IMR-90 (cell line): ENCODE measurements at regions not wholly inside any gene's neighbourhood (a gene's known extent, or its start where the extent isn't known, plus 50 kb on each side); places are given as distances from the start of the nearest gene placed in this dataset.

Experiments
- ATAC-seq: fragments of 200-7000 bp; cut with Tn5 transposase; 2 replicates; pipeline ENCODE4 v1.9.1; 2020; ENCODE audit warnings: low read depth, mild to moderate bottlenecking, moderate library complexity
- BruUV-seq: library from RNA; stranded (reverse); fragments of 400-500 nt; replicated peaks from 2 replicates; lab custom pipeline; 2021; lab: Mats Ljungman, UMichigan
- CTCF ChIA-PET: fragments of 300-600 bp; formaldehyde crosslinking; extraction: SDS; loops from one replicate; lab custom pipeline; 2021; ENCODE audit warnings: antibody characterized with exemption; lab: Yijun Ruan, JAX
- POLR2A ChIA-PET: fragments of 300-600 bp; sonication (Branson Sonifier 250); formaldehyde crosslinking; loops from one replicate; lab custom pipeline; 2022; ENCODE audit warnings: antibody characterized with exemption; ENCODE audit not compliant: unreplicated experiment; lab: Charles Lee
- DNase-seq: peaks from one replicate; pipeline ENCODE4 v3.0.0; 2013
- H2AFZ ChIP-seq: replicated peaks from 2 replicates; pipeline ENCODE3; 2013; ENCODE audit warnings: low read length, mild to moderate bottlenecking; ENCODE audit not compliant: poor library complexity
- H2AK5ac ChIP-seq: 2 replicates; pipeline ENCODE4 v1.6.1; 2013; ENCODE audit warnings: low read depth, low read length, inconsistent platforms
- H2AK9ac ChIP-seq: replicated peaks from 2 replicates; pipeline ENCODE3; 2013; ENCODE audit warnings: mild to moderate bottlenecking, low read depth, low read length, moderate library complexity; ENCODE audit not compliant: poor library complexity
- H2BK120ac ChIP-seq: 2 replicates; pipeline ENCODE4 v1.6.1; 2013; ENCODE audit warnings: low read depth, low read length, inconsistent platforms
- H2BK15ac ChIP-seq: 3 replicates; pipeline ENCODE4 v1.6.1; 2013; ENCODE audit warnings: low read depth, low read length, inconsistent platforms
- H2BK20ac ChIP-seq: 2 replicates; pipeline ENCODE4 v1.6.1; 2013; ENCODE audit warnings: low read depth, mild to moderate bottlenecking, inconsistent platforms, low read length, moderate library complexity
- H2BK5ac ChIP-seq: 2 replicates; pipeline ENCODE4 v1.6.1; 2013; ENCODE audit warnings: mild to moderate bottlenecking, low read depth, low read length, inconsistent platforms; ENCODE audit not compliant: poor library complexity, severe bottlenecking
- H3K14ac ChIP-seq: replicated peaks from 2 replicates; pipeline ENCODE4 v1.6.1; 2013; ENCODE audit warnings: low read depth, low read length, inconsistent platforms
- H3K18ac ChIP-seq: 2 replicates; pipeline ENCODE4 v1.6.1; 2013; ENCODE audit warnings: low read depth, low read length, control low read depth
- H3K23ac ChIP-seq: 2 replicates; pipeline ENCODE4 v1.6.1; 2013; ENCODE audit warnings: low read depth, low read length, inconsistent platforms
- H3K27ac ChIP-seq: 2 replicates; pipeline ENCODE4 v1.5.1; 2013; ENCODE audit warnings: mild to moderate bottlenecking, control low read depth, low read length; ENCODE audit not compliant: insufficient read depth
- H3K27me3 ChIP-seq: 2 replicates; pipeline ENCODE4 v1.6.1; 2013; ENCODE audit warnings: low read length; ENCODE audit not compliant: control insufficient read depth, insufficient read depth
- H3K36me3 ChIP-seq: 2 replicates; pipeline ENCODE4 v1.6.1; 2013; ENCODE audit warnings: low read length, mixed read lengths; ENCODE audit not compliant: control insufficient read depth, insufficient read depth
- H3K4ac ChIP-seq: 2 replicates; pipeline ENCODE4 v1.6.1; 2013; ENCODE audit warnings: low read depth, low read length, inconsistent platforms
- H3K4me1 ChIP-seq: 2 replicates; pipeline ENCODE4 v1.6.1; 2013; ENCODE audit warnings: low read length, mixed read lengths; ENCODE audit not compliant: control insufficient read depth, insufficient read depth
- H3K4me2 ChIP-seq: 2 replicates; pipeline ENCODE4 v1.6.1; 2013; ENCODE audit warnings: low read depth, mild to moderate bottlenecking, control low read depth, low read length, moderate library complexity
- H3K4me3 ChIP-seq: 2 replicates; pipeline ENCODE4 v1.5.1; 2013; ENCODE audit warnings: low read depth, mild to moderate bottlenecking, control low read depth, low read length, moderate library complexity; ENCODE audit not compliant: insufficient read depth
- H3K56ac ChIP-seq: 2 replicates; pipeline ENCODE4 v1.6.1; 2013; ENCODE audit warnings: low read length, inconsistent platforms; ENCODE audit not compliant: insufficient read depth; ENCODE audit errors: extremely low read depth
- H3K79me1 ChIP-seq, 2 experiments: 2 replicates each; pipeline ENCODE4 v1.6.1; 2013; ENCODE audit warnings: low read length in 2 of 2, inconsistent platforms in 1 of 2, low read depth in 1 of 2
- H3K9ac ChIP-seq: 2 replicates; pipeline ENCODE4 v1.6.1; 2013; ENCODE audit warnings: low read depth, low read length, control low read depth
- H3K9me1 ChIP-seq: 2 replicates; pipeline ENCODE4 v1.6.1; 2013; ENCODE audit warnings: low read length, inconsistent platforms; ENCODE audit not compliant: insufficient read depth
- H3K9me3 ChIP-seq: 2 replicates; pipeline ENCODE4 v1.6.1; 2013; ENCODE audit warnings: low read length; ENCODE audit not compliant: control insufficient read depth, insufficient read depth
- H4K20me1 ChIP-seq: 2 replicates; pipeline ENCODE4 v1.6.1; 2013; ENCODE audit warnings: low read length, inconsistent platforms; ENCODE audit not compliant: insufficient read depth
- H4K5ac ChIP-seq: 2 replicates; pipeline ENCODE4 v1.6.1; 2013; ENCODE audit warnings: mild to moderate bottlenecking, low read depth, low read length, control low read depth
- H4K8ac ChIP-seq, 2 experiments: 2 replicates each; pipeline ENCODE4 v1.6.1; 2013; ENCODE audit warnings: low read depth in 2 of 2, low read length in 2 of 2, control low read depth in 1 of 2, inconsistent platforms in 1 of 2
- H4K91ac ChIP-seq: 2 replicates; pipeline ENCODE4 v1.6.1; 2013; ENCODE audit warnings: low read depth, low read length, inconsistent platforms; ENCODE audit not compliant: insufficient read depth
- BHLHE40 ChIP-seq: fragments of 150-350 bp; IDR thresholded peaks from 2 replicates; pipeline ENCODE4 v1.6.1; 2016; ENCODE audit warnings: mild to moderate bottlenecking, low read depth, low read length
- CEBPB ChIP-seq: IDR thresholded peaks from 2 replicates; pipeline ENCODE4 v1.6.1; 2012; ENCODE audit warnings: low read depth, low read length, improper control_type of control experiment
- CHD1 ChIP-seq: IDR thresholded peaks from 2 replicates; pipeline ENCODE4 v1.6.1; 2012; ENCODE audit warnings: low read depth, low read length, improper control_type of control experiment
- CTCF ChIP-seq: conservative IDR thresholded peaks from 2 replicates; pipeline ENCODE4 v1.5.1; 2012; ENCODE audit warnings: mild to moderate bottlenecking, low read depth, low read length, improper control_type of control experiment
- FOS ChIP-seq: fragments of 150-350 bp; IDR thresholded peaks from 2 replicates; pipeline ENCODE4 v1.6.1; 2016; ENCODE audit warnings: low read depth, low read length
- MAFK ChIP-seq: IDR thresholded peaks from 2 replicates; pipeline ENCODE4 v1.6.1; 2012; ENCODE audit warnings: low read depth, low read length, improper control_type of control experiment
- MAZ ChIP-seq: IDR thresholded peaks from 2 replicates; pipeline ENCODE4 v1.6.1; 2012; ENCODE audit warnings: low read depth, mild to moderate bottlenecking, low read length, improper control_type of control experiment, moderate library complexity, borderline replicate concordance
- MXI1 ChIP-seq: IDR thresholded peaks from 2 replicates; pipeline ENCODE4 v1.6.1; 2012; ENCODE audit warnings: low read depth, mild to moderate bottlenecking, low read length, moderate library complexity, borderline replicate concordance
- NFE2L2 ChIP-seq: fragments of 150-350 bp; IDR thresholded peaks from 2 replicates; pipeline ENCODE4 v1.6.1; 2016; ENCODE audit warnings: low read depth, mild to moderate bottlenecking, low read length
- POLR2A ChIP-seq: IDR thresholded peaks from 2 replicates; pipeline ENCODE4 v1.6.1; 2012; ENCODE audit warnings: mild to moderate bottlenecking, low read depth, low read length
- RAD21 ChIP-seq: IDR thresholded peaks from 2 replicates; pipeline ENCODE4 v1.6.1; 2012; ENCODE audit warnings: low read length, improper control_type of control experiment
- RFX5 ChIP-seq: IDR thresholded peaks from 2 replicates; pipeline ENCODE4 v1.8.0; 2012; ENCODE audit warnings: low read depth, mild to moderate bottlenecking, low read length, moderate library complexity
- SMC3 ChIP-seq: fragments of 150-350 bp; IDR thresholded peaks from 2 replicates; pipeline ENCODE4 v1.6.1; 2016; ENCODE audit warnings: low read depth, mild to moderate bottlenecking, antibody characterized with exemption, low read length, moderate library complexity
- WGBS, 2 experiments: methylation state at CpG; one replicate each; pipeline versions ENCODE4 v1.1.5 to v1.1.7; 2013; ENCODE audit warnings: missing lambda C conversion rate in 2 of 2; ENCODE audit not compliant: insufficient read length in 1 of 2; ENCODE audit errors: extremely low coverage in 2 of 2; 5-methylcytosine and 5-hydroxymethylcytosine counted together
- dilution Hi-C: fragments of 300-500 bp; cut with HindIII; formaldehyde crosslinking; loops from one replicate; pipeline ENCODE4 v1.14.3; 2018; ENCODE audit warnings: low sequenced_read_pairs; ENCODE audit not compliant: unreplicated experiment
- in situ Hi-C: fragments of 300-500 bp; cut with MboI; formaldehyde crosslinking; loops from 3 replicates; pipeline ENCODE4 v1.14.3; 2019; ENCODE audit warnings: low sequenced_read_pairs, inconsistent platforms, mixed read lengths
- intact Hi-C: fragments of 100-400 bp; cut with micrococcal nuclease; formaldehyde crosslinking; loops from 2 replicates; pipeline ENCODE4 v1.10.0; 2022
- TF ChIP-seq, protein P1 (sequence below): fragments of 150-350 bp; IDR thresholded peaks from 2 replicates; pipeline ENCODE4 v1.6.1; 2017; ENCODE audit warnings: mild to moderate bottlenecking, antibody characterized with exemption, low read length, low read depth

DNA sequence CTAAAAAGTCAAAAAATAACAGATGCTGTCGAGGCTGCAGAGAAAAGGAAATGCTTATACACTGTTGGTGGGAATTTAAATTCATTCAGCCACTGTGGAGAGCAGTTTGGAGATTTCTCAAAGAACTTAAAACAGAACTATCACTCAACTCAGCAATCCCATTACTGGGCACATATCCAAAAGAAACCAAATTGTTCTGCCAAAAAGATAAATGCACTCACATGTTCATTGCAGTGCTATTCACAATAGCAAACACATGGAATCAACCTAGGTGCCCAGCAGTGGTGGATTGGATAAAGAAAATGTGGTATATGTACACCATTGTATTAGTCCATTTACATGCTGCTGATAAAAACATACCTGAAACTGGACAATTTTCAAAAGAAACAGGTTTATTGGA, 116.0 kb upstream of the VGLL2 start:
- Histone ChIP-seq H4K8ac (no peak overlapping the region), H3K4ac (no peak overlapping the region), H3K79me1 (no peaks in the 10 kb centered on the region), H2BK120ac (no peak overlapping the region), H3K56ac (no peak overlapping the region), H3K36me3 (no peaks in the 10 kb centered on the region), H4K20me1 (no peaks in the 10 kb centered on the region), H2AK9ac (no peak overlapping the region), H2BK15ac (no peak overlapping the region), H3K27ac (no peak overlapping the region), H3K18ac (no peak overlapping the region), H4K91ac (no peak overlapping the region), H3K14ac (no peak overlapping the region), H2AFZ (no peak overlapping the region), H3K9ac (no peak overlapping the region), H2BK5ac (no peak overlapping the region), H4K5ac (no peak overlapping the region), H3K27me3 (no peaks in the 10 kb centered on the region), H3K4me2 (no peak overlapping the region), H2AK5ac (no peak overlapping the region), H3K9me3 (peaks cover 4% of the 10 kb centered on the region), H3K4me1 (no peaks in the 10 kb centered on the region), H3K23ac (no peak overlapping the region), H2BK20ac (no peak overlapping the region), H3K9me1 (no peaks in the 10 kb centered on the region), H3K4me3 (no peak overlapping the region)
- WGBS, 2 experiments: no CpG with 5 or more reads among the region's 1 CpG
- intact Hi-C loops (no loop called here), dilution Hi-C loops (no loop called here), in situ Hi-C loops (no loop called here)
- POLR2A ChIA-PET: no interaction called here
- TF ChIP-seq, protein P1, sequence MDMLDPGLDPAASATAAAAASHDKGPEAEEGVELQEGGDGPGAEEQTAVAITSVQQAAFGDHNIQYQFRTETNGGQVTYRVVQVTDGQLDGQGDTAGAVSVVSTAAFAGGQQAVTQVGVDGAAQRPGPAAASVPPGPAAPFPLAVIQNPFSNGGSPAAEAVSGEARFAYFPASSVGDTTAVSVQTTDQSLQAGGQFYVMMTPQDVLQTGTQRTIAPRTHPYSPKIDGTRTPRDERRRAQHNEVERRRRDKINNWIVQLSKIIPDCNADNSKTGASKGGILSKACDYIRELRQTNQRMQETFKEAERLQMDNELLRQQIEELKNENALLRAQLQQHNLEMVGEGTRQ: no peak
- TF ChIP-seq CEBPB (no peak), POLR2A (no peak), MXI1 (no peak), CTCF (no peak), NFE2L2 (no peak), FOS (no peak), CHD1 (no peak), SMC3 (no peak), BHLHE40 (no peak), RAD21 (no peak), RFX5 (no peak), MAFK (no peak), MAZ (no peak)
- no peak for DNase-seq
- ATAC-seq: no peak
- BruUV-seq: no TSS peak
- CTCF ChIA-PET: no interaction called here
